ENCODE measurements at regions not wholly inside any gene's neighbourhood (a gene's known extent, or its start where the extent isn't known, plus 50 kb on each side); places are given as distances from the start of the nearest gene placed in this dataset.

DNA sequence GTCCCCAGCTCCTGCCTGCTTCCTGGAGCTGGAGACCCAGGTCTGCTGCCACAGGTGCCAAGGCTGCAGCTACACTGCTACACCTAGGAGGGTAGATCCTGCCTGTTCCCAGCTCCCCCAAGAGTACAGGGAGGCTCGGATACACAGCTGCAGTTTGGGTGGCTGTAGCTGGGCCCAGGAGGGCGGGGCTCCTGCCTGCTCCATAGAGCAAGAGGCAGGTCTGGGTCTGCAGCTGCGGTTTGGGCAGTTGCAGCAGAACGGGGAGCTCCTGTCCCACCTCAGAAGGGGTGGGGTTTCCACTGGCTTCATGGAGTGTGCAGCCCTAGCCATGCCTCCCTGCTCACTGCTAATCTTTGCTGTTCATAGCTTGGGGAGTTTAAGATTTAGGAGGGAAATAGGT lies 199.0 kb downstream of the NUFIP1 start:
- Mint-ChIP-seq H3K4me3 (ENCODE audit: unreplicated experiment) (no peak overlapping the region), H3K27me3 (ENCODE audit: unreplicated experiment) (no peaks in the 10 kb centered on the region), H3K9me3 (ENCODE audit: unreplicated experiment) (no peaks in the 10 kb centered on the region), H3K4me1 (ENCODE audit: unreplicated experiment) (peaks cover 10% of the 10 kb centered on the region), H3K36me3 (ENCODE audit: unreplicated experiment) (no peaks in the 10 kb centered on the region), H3K27ac (ENCODE audit: unreplicated experiment) (no peak overlapping the region)
- TF ChIP-seq, protein P1, sequence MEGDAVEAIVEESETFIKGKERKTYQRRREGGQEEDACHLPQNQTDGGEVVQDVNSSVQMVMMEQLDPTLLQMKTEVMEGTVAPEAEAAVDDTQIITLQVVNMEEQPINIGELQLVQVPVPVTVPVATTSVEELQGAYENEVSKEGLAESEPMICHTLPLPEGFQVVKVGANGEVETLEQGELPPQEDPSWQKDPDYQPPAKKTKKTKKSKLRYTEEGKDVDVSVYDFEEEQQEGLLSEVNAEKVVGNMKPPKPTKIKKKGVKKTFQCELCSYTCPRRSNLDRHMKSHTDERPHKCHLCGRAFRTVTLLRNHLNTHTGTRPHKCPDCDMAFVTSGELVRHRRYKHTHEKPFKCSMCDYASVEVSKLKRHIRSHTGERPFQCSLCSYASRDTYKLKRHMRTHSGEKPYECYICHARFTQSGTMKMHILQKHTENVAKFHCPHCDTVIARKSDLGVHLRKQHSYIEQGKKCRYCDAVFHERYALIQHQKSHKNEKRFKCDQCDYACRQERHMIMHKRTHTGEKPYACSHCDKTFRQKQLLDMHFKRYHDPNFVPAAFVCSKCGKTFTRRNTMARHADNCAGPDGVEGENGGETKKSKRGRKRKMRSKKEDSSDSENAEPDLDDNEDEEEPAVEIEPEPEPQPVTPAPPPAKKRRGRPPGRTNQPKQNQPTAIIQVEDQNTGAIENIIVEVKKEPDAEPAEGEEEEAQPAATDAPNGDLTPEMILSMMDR (IDR thresholded peaks at IDR 0.05) = no peak
- DNase-seq (ENCODE audit: extremely low spot score, unreplicated experiment) = no peak

DNA sequence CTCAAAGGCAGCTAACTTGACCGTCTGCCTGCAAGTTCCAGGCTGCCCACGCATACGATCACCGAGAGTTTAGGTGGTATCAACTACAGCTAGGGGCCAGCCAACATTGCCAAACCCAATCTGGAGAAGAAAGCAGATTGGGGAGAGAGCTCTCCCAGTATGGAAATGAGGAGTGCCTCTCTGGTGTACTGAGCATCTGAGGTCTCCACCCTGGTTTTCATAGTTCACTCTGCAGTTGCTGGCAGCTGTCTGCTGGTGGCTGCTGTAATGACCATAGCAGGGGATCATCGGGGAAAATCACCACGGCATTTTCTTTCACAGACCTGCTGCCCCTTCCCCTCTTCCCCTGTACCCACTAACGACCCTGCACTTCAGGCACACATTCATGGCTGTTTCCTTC lies 201.7 kb downstream of the NUFIP1 start:
- Mint-ChIP-seq H3K4me3 (ENCODE audit: unreplicated experiment) (no peak overlapping the region), H3K36me3 (ENCODE audit: unreplicated experiment) (no peaks in the 10 kb centered on the region), H3K9me3 (ENCODE audit: unreplicated experiment) (no peaks in the 10 kb centered on the region), H3K27ac (ENCODE audit: unreplicated experiment) (no peak overlapping the region), H3K27me3 (ENCODE audit: unreplicated experiment) (no peaks in the 10 kb centered on the region), H3K4me1 (ENCODE audit: unreplicated experiment) (peaks cover 10% of the 10 kb centered on the region)
- DNase-seq (ENCODE audit: extremely low spot score, unreplicated experiment) = no peak
- TF ChIP-seq, protein P1 (IDR thresholded peaks at IDR 0.05) = no peak

DNA sequence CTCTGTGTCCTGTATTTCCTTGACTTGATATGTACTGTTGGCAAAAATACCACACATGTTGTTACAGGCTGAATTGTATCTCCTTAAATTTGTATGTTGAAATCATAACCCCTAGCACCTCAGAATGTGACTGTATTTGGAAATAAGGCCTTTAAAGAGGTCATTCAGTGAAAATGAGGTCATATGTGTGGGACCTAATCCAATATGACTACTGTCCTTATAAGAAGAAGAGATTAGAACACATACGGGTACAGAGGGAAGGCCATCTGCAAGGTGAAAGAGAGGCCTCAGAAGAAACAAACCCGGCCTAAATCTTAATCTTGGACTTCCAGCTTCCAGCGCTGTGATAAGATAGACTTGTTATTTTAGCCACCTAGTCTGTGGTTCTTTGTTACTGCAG lies 202.5 kb downstream of the NUFIP1 start:
- Mint-ChIP-seq H3K4me1 (ENCODE audit: unreplicated experiment) (peaks cover 10% of the 10 kb centered on the region), H3K4me3 (ENCODE audit: unreplicated experiment) (no peak overlapping the region), H3K27me3 (ENCODE audit: unreplicated experiment) (no peaks in the 10 kb centered on the region), H3K36me3 (ENCODE audit: unreplicated experiment) (no peaks in the 10 kb centered on the region), H3K9me3 (ENCODE audit: unreplicated experiment) (no peaks in the 10 kb centered on the region), H3K27ac (ENCODE audit: unreplicated experiment) (no peak overlapping the region)
- TF ChIP-seq, protein P1 (IDR thresholded peaks at IDR 0.05) = no peak
- no peak for DNase-seq (ENCODE audit: extremely low spot score, unreplicated experiment)

DNA sequence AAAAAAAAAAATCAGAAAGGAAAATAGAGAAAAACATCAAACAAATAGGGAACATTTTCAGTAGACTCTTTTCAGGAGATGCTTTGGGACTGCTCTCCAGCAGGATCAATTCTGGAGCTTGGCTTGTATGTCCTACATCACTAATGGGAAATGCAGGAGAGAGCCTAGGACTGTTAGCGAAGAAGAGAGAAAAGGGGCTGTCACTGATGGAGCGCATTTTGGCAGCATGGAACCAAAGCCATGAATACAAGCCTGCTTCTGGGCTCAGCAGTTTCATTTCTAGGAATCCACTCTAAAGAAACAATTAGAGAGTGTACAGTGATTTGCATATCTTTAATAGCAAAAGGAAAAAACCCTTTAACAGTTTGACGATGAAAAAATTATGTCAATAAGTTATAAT lies 203.9 kb downstream of the NUFIP1 start:
- Mint-ChIP-seq H3K27me3 (ENCODE audit: unreplicated experiment) (no peaks in the 10 kb centered on the region), H3K36me3 (ENCODE audit: unreplicated experiment) (no peaks in the 10 kb centered on the region), H3K9me3 (ENCODE audit: unreplicated experiment) (no peaks in the 10 kb centered on the region), H3K4me3 (ENCODE audit: unreplicated experiment) (no peak overlapping the region), H3K4me1 (ENCODE audit: unreplicated experiment) (peaks cover 10% of the 10 kb centered on the region), H3K27ac (ENCODE audit: unreplicated experiment) (no peak overlapping the region)
- no peak for DNase-seq (ENCODE audit: extremely low spot score, unreplicated experiment)
- TF ChIP-seq, protein P1 (IDR thresholded peaks at IDR 0.05) = no peak

DNA sequence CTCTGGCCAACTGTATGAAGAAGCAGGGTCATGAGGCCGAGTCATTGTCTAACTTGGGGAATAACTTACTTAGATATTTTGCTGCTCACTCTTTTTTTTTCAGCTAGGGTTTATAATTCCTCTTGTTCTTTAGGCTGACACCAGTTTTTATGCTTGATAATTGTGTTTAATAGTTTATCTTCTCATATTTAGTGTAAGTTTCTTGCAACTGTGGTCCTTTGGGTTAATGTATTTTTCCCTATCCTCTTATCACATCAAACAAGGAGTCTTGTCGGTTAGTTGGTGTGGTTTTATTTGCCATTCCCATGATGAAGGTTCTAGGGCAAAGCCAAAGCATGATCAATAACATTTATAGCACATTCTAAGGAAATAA lies 204.6 kb downstream of the NUFIP1 start:
- Mint-ChIP-seq H3K27ac (ENCODE audit: unreplicated experiment) (no peak overlapping the region), H3K27me3 (ENCODE audit: unreplicated experiment) (no peaks in the 10 kb centered on the region), H3K4me3 (ENCODE audit: unreplicated experiment) (no peak overlapping the region), H3K4me1 (ENCODE audit: unreplicated experiment) (peaks cover 10% of the 10 kb centered on the region), H3K36me3 (ENCODE audit: unreplicated experiment) (no peaks in the 10 kb centered on the region), H3K9me3 (ENCODE audit: unreplicated experiment) (no peaks in the 10 kb centered on the region)
- no peak for DNase-seq (ENCODE audit: extremely low spot score, unreplicated experiment)
- TF ChIP-seq, protein P1 (IDR thresholded peaks at IDR 0.05) = no peak

Data from osteocyte (in vitro differentiated cells).